ENCODE measurements at regions not wholly inside any gene's neighbourhood (a gene's known extent, or its start where the extent isn't known, plus 50 kb on each side); places are given as distances from the start of the nearest gene placed in this dataset.

DNA sequence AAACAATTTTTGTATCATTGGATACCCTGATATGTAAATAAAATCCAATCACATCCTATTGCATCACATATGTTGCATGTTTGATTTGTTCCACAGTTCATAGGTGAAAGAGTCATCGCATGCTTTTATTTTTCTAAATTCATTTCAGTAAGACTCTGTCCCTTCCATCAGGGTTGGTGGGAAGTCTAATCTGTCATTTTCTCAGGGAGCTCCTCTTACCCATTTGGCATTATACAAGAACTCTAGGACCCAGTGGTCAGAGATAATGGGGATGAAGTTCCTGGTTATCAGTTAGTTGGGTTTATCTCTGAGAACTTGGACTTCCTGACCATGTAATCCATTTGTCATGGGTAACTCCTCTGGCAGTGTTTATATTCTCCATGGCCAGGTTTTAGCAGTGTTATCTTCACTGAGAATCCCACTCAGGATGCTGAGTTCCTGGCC is 227.1 kb upstream of the JADE1 start (continued):
- TF ChIP-seq CC2D1A (IDR thresholded peaks at IDR 0.05) (0 out of 2 replicates have a peak, but pooled peaks have one; percentile 18), ZNF23 (CRISPR knock-in tag; IDR thresholded peaks at IDR 0.05) (no peak), NFIX (CRISPR knock-in tag; IDR thresholded peaks at IDR 0.05; ENCODE audit: low read depth) (no peak), NEUROD1 (IDR thresholded peaks at IDR 0.05; ENCODE audit: borderline replicate concordance, low read depth, low read length, partially characterized antibody) (no peak), MTF1 (CRISPR knock-in tag; IDR thresholded peaks at IDR 0.05; ENCODE audit: borderline replicate concordance) (no peak), TEAD4 (IDR thresholded peaks at IDR 0.05; ENCODE audit: low read length) (peak; percentile 48; the same call in 1 of the 2 replicates), TEAD4 (CRISPR knock-in tag; IDR thresholded peaks at IDR 0.05; ENCODE audit: borderline replicate concordance) (no peak), RBM25 (IDR thresholded peaks at IDR 0.05; ENCODE audit: low read depth, low read length, severe bottlenecking) (no peak), ZNF165 (CRISPR knock-in tag; IDR thresholded peaks at IDR 0.05; ENCODE audit: borderline replicate concordance) (no peak), JUND (IDR thresholded peaks at IDR 0.05; ENCODE audit: borderline replicate concordance, low read depth, low read length) (0 out of 2 replicates have a peak, but pooled peaks have one; percentile 5), JUND (tag; IDR thresholded peaks at IDR 0.05; ENCODE audit: borderline replicate concordance, low read depth, low read length) (peak; percentile 19; the same call in 1 of the 3 replicates), ZNF274 (IDR thresholded peaks at IDR 0.05; ENCODE audit: borderline replicate concordance, low read depth, low read length) (no peak), U2AF1 (optimal IDR thresholded peaks at IDR 0.05; ENCODE audit: low read depth, low read length) (no peak), FOXK2 (conservative IDR thresholded peaks at IDR 0.05 in 1 of 2, IDR thresholded peaks at IDR 0.05 in 1 of 2; ENCODE audit: low read depth in 2 of 2) (0 out of 4 replicates have a peak, but pooled peaks of 1 of the 2 experiments have one; percentile 32), FOXJ3 (CRISPR knock-in tag; IDR thresholded peaks at IDR 0.05) (no peak), ASH1L (IDR thresholded peaks at IDR 0.05; ENCODE audit: borderline replicate concordance, low read depth, partially characterized antibody) (no peak)
- TF ChIP-seq, protein P1, sequence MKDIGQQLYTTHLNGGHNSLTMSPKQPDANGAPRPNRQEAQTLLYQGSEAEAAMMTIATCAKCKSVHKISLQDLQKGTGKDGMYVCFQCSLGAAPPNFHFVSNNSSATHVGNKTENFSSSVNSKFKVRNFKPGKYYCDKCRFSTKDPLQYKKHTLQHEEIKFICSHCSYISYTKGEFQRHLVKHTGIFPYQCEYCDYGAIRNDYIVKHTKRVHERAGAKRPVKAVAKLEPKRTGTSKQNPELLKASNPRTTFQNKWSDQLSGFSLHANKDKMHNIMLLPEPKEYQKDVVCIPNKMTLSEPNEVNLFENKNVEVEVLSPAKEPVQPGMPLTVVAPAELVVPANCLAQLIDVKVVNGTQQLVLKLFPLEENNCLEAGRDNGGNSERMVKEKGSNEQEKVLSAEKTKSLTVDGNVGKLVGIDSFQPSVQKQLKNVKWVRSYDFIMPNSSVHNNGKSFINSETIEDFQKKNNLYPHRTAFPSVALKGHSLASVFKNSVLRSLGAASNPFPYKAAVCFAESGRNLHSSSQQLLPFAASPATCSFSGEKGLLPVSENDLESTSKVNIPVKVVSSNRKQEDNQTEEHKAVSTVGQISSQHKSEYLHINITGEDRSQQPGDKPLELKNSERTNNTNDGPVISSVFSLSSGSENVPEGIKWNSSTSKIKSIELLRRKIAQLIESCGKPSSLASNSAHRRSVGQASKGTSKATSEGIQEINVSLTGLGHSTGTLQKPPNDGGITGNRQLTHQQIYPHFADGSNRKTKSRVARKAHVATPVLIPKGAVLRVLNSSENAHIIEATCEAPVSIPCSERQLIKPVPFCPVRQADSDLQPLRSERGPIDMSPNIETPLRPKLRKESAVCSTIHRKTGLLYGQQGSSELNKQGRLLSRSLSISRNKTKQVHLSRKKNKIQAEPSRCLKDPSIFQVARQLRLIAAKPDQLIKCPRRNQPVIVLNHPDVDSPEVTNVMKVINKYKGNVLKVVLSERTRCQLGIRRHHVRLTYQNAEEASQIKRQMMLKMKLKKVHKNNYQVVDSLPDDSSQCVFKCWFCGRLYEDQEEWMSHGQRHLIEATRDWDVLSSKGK (CRISPR knock-in tag; IDR thresholded peaks at IDR 0.05), result no peak
- TF ChIP-seq, protein P2, sequence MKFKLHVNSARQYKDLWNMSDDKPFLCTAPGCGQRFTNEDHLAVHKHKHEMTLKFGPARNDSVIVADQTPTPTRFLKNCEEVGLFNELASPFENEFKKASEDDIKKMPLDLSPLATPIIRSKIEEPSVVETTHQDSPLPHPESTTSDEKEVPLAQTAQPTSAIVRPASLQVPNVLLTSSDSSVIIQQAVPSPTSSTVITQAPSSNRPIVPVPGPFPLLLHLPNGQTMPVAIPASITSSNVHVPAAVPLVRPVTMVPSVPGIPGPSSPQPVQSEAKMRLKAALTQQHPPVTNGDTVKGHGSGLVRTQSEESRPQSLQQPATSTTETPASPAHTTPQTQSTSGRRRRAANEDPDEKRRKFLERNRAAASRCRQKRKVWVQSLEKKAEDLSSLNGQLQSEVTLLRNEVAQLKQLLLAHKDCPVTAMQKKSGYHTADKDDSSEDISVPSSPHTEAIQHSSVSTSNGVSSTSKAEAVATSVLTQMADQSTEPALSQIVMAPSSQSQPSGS (CRISPR knock-in tag; IDR thresholded peaks at IDR 0.05), result no peak
- TF ChIP-seq, protein P3, sequence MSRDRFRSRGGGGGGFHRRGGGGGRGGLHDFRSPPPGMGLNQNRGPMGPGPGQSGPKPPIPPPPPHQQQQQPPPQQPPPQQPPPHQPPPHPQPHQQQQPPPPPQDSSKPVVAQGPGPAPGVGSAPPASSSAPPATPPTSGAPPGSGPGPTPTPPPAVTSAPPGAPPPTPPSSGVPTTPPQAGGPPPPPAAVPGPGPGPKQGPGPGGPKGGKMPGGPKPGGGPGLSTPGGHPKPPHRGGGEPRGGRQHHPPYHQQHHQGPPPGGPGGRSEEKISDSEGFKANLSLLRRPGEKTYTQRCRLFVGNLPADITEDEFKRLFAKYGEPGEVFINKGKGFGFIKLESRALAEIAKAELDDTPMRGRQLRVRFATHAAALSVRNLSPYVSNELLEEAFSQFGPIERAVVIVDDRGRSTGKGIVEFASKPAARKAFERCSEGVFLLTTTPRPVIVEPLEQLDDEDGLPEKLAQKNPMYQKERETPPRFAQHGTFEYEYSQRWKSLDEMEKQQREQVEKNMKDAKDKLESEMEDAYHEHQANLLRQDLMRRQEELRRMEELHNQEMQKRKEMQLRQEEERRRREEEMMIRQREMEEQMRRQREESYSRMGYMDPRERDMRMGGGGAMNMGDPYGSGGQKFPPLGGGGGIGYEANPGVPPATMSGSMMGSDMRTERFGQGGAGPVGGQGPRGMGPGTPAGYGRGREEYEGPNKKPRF (IDR thresholded peaks at IDR 0.05; ENCODE audit: low read depth, low read length), result no peak
- TF ChIP-seq, protein P4, sequence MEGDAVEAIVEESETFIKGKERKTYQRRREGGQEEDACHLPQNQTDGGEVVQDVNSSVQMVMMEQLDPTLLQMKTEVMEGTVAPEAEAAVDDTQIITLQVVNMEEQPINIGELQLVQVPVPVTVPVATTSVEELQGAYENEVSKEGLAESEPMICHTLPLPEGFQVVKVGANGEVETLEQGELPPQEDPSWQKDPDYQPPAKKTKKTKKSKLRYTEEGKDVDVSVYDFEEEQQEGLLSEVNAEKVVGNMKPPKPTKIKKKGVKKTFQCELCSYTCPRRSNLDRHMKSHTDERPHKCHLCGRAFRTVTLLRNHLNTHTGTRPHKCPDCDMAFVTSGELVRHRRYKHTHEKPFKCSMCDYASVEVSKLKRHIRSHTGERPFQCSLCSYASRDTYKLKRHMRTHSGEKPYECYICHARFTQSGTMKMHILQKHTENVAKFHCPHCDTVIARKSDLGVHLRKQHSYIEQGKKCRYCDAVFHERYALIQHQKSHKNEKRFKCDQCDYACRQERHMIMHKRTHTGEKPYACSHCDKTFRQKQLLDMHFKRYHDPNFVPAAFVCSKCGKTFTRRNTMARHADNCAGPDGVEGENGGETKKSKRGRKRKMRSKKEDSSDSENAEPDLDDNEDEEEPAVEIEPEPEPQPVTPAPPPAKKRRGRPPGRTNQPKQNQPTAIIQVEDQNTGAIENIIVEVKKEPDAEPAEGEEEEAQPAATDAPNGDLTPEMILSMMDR (IDR thresholded peaks at IDR 0.05 in 2 of 3, conservative IDR thresholded peaks at IDR 0.05 in 1 of 3; ENCODE audit: insufficient read depth in 2 of 3, low read depth in 1 of 3, low read length in 3 of 3), result no peak
